ENCODE measurements at regions not wholly inside any gene's neighbourhood (a gene's known extent, or its start where the extent isn't known, plus 50 kb on each side); places are given as distances from the start of the nearest gene placed in this dataset.

- Histone ChIP-seq H3K4me1 (no peaks in the 10 kb centered on the region), H3K27me3 (no peaks in the 10 kb centered on the region), H3K27ac (no peak overlapping the region), H3K36me3 (no peaks in the 10 kb centered on the region), H3K4me3 (no peak overlapping the region), H3K9me3 (peaks cover 0 to 4% of the 10 kb centered on the region in 2 donors)
- intact Hi-C loops (cut with DNase I; ENCODE audit: low total_unique reads), result no loop called here
- DNase-seq (ENCODE audit: low spot score in 2 of 2), result no peak
- TF ChIP-seq POLR2A (IDR thresholded peaks at IDR 0.05) (no peak), CTCF (IDR thresholded peaks at IDR 0.05) (no peak), POLR2AphosphoS5 (IDR thresholded peaks at IDR 0.05) (no peak)
These were observed 1184.9 kb upstream of the ACVR2A start for GRCh38 chr2:146659976-146660375.

GRCh38 chr2:146652311-146652710 lies 1192.5 kb upstream of the ACVR2A start:
- Histone ChIP-seq H3K27ac (no peak overlapping the region), H3K9me3 (peaks cover 0 to 4% of the 10 kb centered on the region in 2 donors), H3K4me3 (no peak overlapping the region), H3K4me1 (no peaks in the 10 kb centered on the region), H3K27me3 (no peaks in the 10 kb centered on the region), H3K36me3 (no peaks in the 10 kb centered on the region)
- intact Hi-C loops (cut with DNase I; ENCODE audit: low total_unique reads), result no loop called here
- TF ChIP-seq POLR2A (IDR thresholded peaks at IDR 0.05), result no peak
- TF ChIP-seq POLR2AphosphoS5 (IDR thresholded peaks at IDR 0.05), result no peak
- TF ChIP-seq CTCF (IDR thresholded peaks at IDR 0.05), result no peak
- no peak for DNase-seq (ENCODE audit: low spot score in 2 of 2)

- Histone ChIP-seq H3K27ac (no peak overlapping the region), H3K4me1 (no peaks in the 10 kb centered on the region), H3K9me3 (no peaks in the 10 kb centered on the region), H3K27me3 (no peaks in the 10 kb centered on the region), H3K4me3 (no peak overlapping the region), H3K36me3 (no peaks in the 10 kb centered on the region)
- TF ChIP-seq CTCF (IDR thresholded peaks at IDR 0.05) (no peak), POLR2AphosphoS5 (IDR thresholded peaks at IDR 0.05) (no peak), POLR2A (IDR thresholded peaks at IDR 0.05) (no peak)
- intact Hi-C loops (cut with DNase I; ENCODE audit: low total_unique reads), result no loop called here
- DNase-seq (ENCODE audit: low spot score in 2 of 2), result no peak
These were observed 1193.5 kb upstream of the ACVR2A start for GRCh38 chr2:146651361-146651760.

GRCh38 chr2:146642066-146642465 lies 1202.8 kb upstream of the ACVR2A start:
- H3K27me3 ChIP-seq, result no peaks in the 10 kb centered on the region
- no peak for DNase-seq (ENCODE audit: low spot score in 2 of 2)
- TF ChIP-seq POLR2AphosphoS5 (IDR thresholded peaks at IDR 0.05) (no peak), POLR2A (IDR thresholded peaks at IDR 0.05) (no peak), CTCF (IDR thresholded peaks at IDR 0.05) (no peak)
- H3K27ac ChIP-seq, result no peak overlapping the region
- no peaks in the 10 kb centered on the region for H3K36me3 ChIP-seq
- no peaks in the 10 kb centered on the region for H3K4me1 ChIP-seq
- peaks cover 0 to 6% of the 10 kb centered on the region in 2 donors for H3K9me3 ChIP-seq
- intact Hi-C loops (cut with DNase I; ENCODE audit: low total_unique reads), result no loop called here
- H3K4me3 ChIP-seq, result no peak overlapping the region

GRCh38 chr2:146634230-146635097 lies 1210.4 kb upstream of the ACVR2A start:
- no peaks in the 10 kb centered on the region for H3K27me3 ChIP-seq
- H3K4me1 ChIP-seq, result no peaks in the 10 kb centered on the region
- TF ChIP-seq POLR2AphosphoS5 (IDR thresholded peaks at IDR 0.05) (no peak), CTCF (IDR thresholded peaks at IDR 0.05) (no peak), POLR2A (IDR thresholded peaks at IDR 0.05) (no peak)
- no peak overlapping the region for H3K4me3 ChIP-seq
- H3K9me3 ChIP-seq, result peaks cover 0 to 7% of the 10 kb centered on the region in 2 donors
- intact Hi-C loops (cut with DNase I; ENCODE audit: low total_unique reads), result no loop called here
- no peak for DNase-seq (ENCODE audit: low spot score in 2 of 2)
- H3K27ac ChIP-seq, result no peak overlapping the region
- no peaks in the 10 kb centered on the region for H3K36me3 ChIP-seq
